AG04450 (cell line): ENCODE measurements at regions not wholly inside any gene's neighbourhood (a gene's known extent, or its start where the extent isn't known, plus 50 kb on each side); places are given as distances from the start of the nearest gene placed in this dataset.

Experiments
- CTCF ChIA-PET: fragments of 300-600, 350-600 bp; formaldehyde crosslinking; extraction: SDS; loops from one replicate; lab custom pipeline; 2022; ENCODE audit warnings: antibody characterized with exemption, inconsistent platforms; lab: Charles Lee
- POLR2A ChIA-PET: fragments of 350-600 bp; formaldehyde crosslinking; extraction: SDS; loops from one replicate; lab custom pipeline; 2021; ENCODE audit warnings: antibody characterized with exemption, inconsistent platforms; lab: Yijun Ruan, JAX
- DNase-seq: peaks from one replicate; pipeline ENCODE4 v3.0.0-alpha.2; 2011; ENCODE audit warnings: low read depth, low spot score
- H3K27ac ChIP-seq: one replicate; pipeline ENCODE4 v1.5.1; 2012; ENCODE audit warnings: low read depth, low read length, control low read depth
- H3K27me3 ChIP-seq: one replicate; pipeline ENCODE4 v1.6.0; 2012; ENCODE audit warnings: low read length; ENCODE audit not compliant: control insufficient read depth, insufficient read depth
- H3K4me3 ChIP-seq: 2 replicates; pipeline ENCODE4 v1.5.1; 2011; ENCODE audit warnings: mild to moderate bottlenecking, low read depth, low read length, control low read depth
- H3K9me3 ChIP-seq: 2 replicates; pipeline ENCODE4 v1.5.1; 2012; ENCODE audit warnings: low read length; ENCODE audit not compliant: control insufficient read depth, insufficient read depth
- TF ChIP-seq, protein P1 (sequence below): IDR thresholded peaks from 2 replicates; pipeline ENCODE4 v1.5.1; 2011; ENCODE audit warnings: low read depth, low read length, control low read depth, inconsistent platforms

DNA sequence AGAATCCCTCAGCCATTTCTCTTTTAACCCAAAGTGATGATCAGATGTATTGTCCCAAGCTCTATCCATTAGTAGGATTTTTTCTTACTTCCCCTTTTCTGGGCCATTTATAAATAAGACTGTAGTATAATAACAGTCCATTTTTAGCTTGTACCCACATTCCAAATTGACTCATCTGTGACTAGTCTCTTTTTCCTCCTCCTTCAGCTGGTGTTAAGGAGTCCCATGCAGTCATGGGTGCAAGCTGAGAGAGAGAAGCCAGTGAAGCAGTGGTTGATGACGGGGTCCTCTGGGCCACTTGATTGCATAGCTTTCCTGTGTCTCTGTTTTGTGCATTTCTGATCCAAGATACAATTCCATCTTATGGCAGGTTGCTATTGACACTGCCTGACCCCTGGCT lies 476.0 kb upstream of the CD180 start:
- Histone ChIP-seq H3K27ac (no peak overlapping the region), H3K27me3 (no peaks in the 10 kb centered on the region), H3K9me3 (peaks cover 4% of the 10 kb centered on the region; the same call in 1 of the 2 replicates), H3K4me3 (no peak overlapping the region)
- DNase-seq: no peak
- CTCF ChIA-PET: no interaction called here
- POLR2A ChIA-PET: no interaction called here
- TF ChIP-seq, protein P1, sequence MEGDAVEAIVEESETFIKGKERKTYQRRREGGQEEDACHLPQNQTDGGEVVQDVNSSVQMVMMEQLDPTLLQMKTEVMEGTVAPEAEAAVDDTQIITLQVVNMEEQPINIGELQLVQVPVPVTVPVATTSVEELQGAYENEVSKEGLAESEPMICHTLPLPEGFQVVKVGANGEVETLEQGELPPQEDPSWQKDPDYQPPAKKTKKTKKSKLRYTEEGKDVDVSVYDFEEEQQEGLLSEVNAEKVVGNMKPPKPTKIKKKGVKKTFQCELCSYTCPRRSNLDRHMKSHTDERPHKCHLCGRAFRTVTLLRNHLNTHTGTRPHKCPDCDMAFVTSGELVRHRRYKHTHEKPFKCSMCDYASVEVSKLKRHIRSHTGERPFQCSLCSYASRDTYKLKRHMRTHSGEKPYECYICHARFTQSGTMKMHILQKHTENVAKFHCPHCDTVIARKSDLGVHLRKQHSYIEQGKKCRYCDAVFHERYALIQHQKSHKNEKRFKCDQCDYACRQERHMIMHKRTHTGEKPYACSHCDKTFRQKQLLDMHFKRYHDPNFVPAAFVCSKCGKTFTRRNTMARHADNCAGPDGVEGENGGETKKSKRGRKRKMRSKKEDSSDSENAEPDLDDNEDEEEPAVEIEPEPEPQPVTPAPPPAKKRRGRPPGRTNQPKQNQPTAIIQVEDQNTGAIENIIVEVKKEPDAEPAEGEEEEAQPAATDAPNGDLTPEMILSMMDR: no peak

DNA sequence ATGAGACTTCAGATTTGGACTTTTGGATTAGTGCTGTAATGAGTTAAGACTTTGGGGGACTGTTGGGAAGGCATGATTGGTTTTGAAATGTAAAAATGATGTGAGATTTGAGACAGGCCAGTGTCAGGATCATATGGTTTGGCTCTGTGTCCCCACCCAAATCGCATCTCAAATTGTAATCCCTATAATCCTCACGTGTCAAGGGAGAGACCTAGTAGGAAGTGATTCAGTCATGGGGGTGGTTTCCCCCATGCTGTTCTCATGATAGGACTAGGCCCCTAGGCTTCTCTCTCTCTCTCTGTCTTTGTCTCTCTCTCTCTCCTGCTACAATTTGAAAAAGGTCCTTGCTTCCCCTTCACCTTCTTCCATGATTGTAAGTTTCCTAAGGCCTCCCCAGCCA lies 473.3 kb upstream of the CD180 start:
- no peak for DNase-seq
- TF ChIP-seq, protein P1: no peak
- ChIA-PET CTCF (no interaction called here), POLR2A (no interaction called here)
- Histone ChIP-seq H3K9me3 (peaks cover 9% of the 10 kb centered on the region), H3K27ac (no peak overlapping the region), H3K4me3 (no peak overlapping the region), H3K27me3 (no peaks in the 10 kb centered on the region)

DNA sequence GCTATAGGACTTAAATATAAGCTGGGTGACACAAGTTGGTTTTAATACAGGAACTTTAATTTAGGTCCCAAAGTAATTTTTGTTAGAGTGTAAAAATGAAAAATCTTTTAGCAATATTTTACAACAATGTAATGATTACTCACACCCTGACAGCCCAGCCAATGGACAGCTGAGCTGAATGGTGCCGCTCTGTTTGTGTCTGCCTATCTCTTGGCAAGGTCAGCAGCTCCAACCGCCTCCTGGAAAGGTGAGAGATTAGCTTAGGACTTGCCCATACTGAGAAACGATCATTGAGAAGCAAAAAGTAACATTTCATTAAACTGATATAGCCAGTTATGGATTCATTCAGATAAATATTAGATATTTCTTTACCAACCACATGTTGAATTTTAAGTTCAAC lies 463.6 kb upstream of the CD180 start:
- Histone ChIP-seq H3K4me3 (no peak overlapping the region), H3K27me3 (no peaks in the 10 kb centered on the region), H3K27ac (no peak overlapping the region), H3K9me3 (no peaks in the 10 kb centered on the region)
- no peak for DNase-seq
- POLR2A ChIA-PET: no interaction called here
- CTCF ChIA-PET: interaction anchor here (1.7 kb wide), 1 partner anchor 414 kb away, joined by 4 read pairs; no protein-coding TSS in a partner anchor
- TF ChIP-seq, protein P1: no peak

DNA sequence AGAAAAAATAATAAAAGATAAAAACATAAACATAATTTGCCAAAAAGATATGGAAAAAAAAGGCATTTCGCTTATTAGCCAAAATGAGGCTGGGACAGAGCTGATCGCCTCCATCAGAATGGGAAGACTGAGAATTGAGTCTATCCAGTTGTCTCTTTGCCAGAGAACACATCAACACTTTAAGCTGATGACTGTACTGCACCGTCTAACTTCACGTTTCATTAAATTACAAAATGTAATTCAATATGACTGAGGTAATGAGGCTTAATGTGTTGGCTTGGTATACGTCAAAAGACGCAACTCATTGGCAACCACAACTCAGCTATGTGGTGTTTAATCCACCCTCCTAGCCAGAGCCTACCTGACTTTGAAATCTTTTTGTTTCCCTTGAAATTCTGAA lies 462.7 kb upstream of the CD180 start:
- H3K27me3 ChIP-seq: no peaks in the 10 kb centered on the region
- no peak overlapping the region for H3K4me3 ChIP-seq
- POLR2A ChIA-PET: no interaction called here
- CTCF ChIA-PET: interaction anchor here (1.7 kb wide), 1 partner anchor 413 kb away, joined by 4 read pairs; no protein-coding TSS in a partner anchor
- H3K27ac ChIP-seq: no peak overlapping the region
- H3K9me3 ChIP-seq: no peaks in the 10 kb centered on the region
- no peak for DNase-seq
- TF ChIP-seq, protein P1: no peak

DNA sequence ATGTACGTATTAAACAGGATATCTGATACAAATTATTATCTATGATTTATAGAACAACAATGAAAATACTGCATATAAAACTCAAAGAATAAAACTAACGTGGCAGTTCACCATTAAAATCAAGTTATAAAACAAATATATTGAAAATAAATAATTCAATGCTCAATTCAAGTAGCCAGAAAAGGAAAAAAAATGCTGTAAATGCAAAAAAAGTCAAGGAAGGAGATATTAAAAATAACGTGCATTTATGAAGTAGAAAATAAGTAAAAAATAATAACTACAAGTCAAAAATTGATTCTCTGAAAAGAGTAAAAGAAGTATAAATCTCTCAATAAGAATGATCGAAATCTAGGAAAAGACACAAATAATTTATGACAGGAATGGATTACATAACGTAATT lies 460.5 kb upstream of the CD180 start:
- no peak overlapping the region for H3K27ac ChIP-seq
- no peaks in the 10 kb centered on the region for H3K9me3 ChIP-seq
- POLR2A ChIA-PET: no interaction called here
- TF ChIP-seq, protein P1: no peak
- no peak overlapping the region for H3K4me3 ChIP-seq
- CTCF ChIA-PET: interaction anchor here (1.1 kb wide), 1 partner anchor 595 kb away, joined by 4 read pairs; no protein-coding TSS in a partner anchor
- DNase-seq: no peak
- no peaks in the 10 kb centered on the region for H3K27me3 ChIP-seq
